ENCODE measurements at regions not wholly inside any gene's neighbourhood (a gene's known extent, or its start where the extent isn't known, plus 50 kb on each side); places are given as distances from the start of the nearest gene placed in this dataset.

- no peak for DNase-seq (ENCODE audit: low spot score in 2 of 2)
- FAIRE-seq, result no peak
These were observed 781.0 kb upstream of the GJE1 start for GRCh38 chr6:141351721-141352120.

GRCh38 chr6:141349710-141350109, 783.0 kb upstream of the GJE1 start:
- no peak for FAIRE-seq

GRCh38 chr6:141347906-141348492, 784.7 kb upstream of the GJE1 start:
- FAIRE-seq (no peak), DNase-seq (ENCODE audit: low spot score in 2 of 2) (no peak)

More at GRCh38 chr6:141349710-141350109, 783.0 kb upstream of the GJE1 start:
- no peak for DNase-seq (ENCODE audit: low spot score in 2 of 2)

GRCh38 chr6:141347086-141347485, 785.6 kb upstream of the GJE1 start:
- DNase-seq (ENCODE audit: low spot score in 2 of 2) (no peak), FAIRE-seq (no peak)

- FAIRE-seq, result no peak
- DNase-seq (ENCODE audit: low spot score in 2 of 2), result no peak
These were observed 786.2 kb upstream of the GJE1 start for GRCh38 chr6:141346535-141346934.

GRCh38 chr6:141337191-141337590, 795.5 kb upstream of the GJE1 start:
- DNase-seq (ENCODE audit: low spot score in 2 of 2), result no peak

DNA sequence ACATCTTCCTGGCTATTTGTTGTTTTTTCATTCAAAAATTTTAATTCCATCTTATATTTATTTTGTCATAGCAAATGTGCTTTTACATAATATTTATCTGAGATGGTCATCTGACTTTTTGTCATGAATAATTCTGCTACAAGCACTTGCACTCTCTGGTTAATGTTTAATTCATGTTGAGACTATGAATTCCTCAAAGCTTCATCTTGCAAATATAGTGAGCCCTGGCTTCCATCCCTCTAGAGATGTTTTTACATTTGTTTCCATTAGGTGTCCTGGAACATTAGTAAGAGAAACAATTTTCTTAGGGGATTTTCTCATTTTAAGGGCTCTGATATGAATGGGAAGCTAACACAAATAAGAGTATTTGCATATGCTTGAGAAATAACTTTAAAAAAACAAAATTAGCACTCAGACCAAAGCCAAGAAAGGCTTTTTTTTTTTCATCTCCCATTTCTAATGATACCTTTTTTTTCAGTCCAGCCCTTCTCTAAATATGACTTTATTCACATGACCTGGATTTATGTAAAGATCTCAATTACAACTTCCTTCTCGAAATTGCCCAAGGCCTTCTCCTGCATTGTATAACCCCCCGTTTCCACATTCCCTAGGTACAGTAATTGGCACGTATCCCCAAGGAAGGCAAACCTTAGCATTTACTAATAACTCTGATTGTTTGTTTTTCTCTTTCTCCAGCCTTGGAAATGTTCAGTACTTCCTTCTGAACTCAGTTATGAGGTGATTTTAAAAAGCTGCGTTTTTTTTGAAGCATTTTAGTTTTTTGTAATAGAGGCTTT, 797.0 kb upstream of the GJE1 start:
- FAIRE-seq, result no peak
- no peak for DNase-seq (ENCODE audit: low spot score in 2 of 2)

More at GRCh38 chr6:141337191-141337590, 795.5 kb upstream of the GJE1 start:
- FAIRE-seq, result no peak

DNA sequence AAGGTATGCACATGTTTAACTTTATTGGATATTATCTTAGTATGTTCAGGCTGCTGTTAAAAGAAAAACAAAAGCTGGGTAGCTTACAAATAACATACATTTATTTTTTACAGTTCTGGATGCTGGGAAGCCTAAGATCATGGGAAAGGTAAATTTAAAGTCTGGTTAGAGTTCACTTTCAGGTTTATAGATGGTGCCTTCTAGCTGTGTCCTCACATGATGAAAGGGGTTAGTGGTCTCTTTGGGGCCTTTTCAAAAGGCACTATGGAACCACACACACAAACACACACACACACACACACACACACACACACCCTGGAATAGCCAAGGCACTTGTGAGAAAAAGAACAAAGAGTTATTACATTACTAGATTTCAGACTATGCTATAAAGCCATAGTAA, 805.8 kb upstream of the GJE1 start:
- no peak for DNase-seq (ENCODE audit: low spot score in 2 of 2)
- no peak for FAIRE-seq

DNA sequence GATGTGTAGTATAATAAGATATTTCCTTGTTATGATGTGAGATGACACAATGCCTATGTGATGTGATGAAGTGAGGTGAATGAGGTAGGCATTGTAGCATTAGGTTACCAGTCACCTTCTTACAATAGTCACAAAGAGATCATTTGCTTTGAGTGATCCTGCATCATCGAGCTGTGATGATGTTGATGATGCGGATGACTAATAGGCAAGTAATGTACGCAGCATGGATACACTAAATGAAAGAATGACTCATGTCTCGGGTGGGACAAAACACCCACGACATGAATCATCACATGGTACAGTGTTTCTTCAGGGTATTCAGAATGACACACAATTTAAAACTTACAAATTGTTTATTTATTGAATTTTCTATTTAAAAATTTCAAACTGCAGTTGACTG, 806.3 kb upstream of the GJE1 start:
- FAIRE-seq, result no peak
- DNase-seq (ENCODE audit: low spot score in 2 of 2), result no peak

DNA sequence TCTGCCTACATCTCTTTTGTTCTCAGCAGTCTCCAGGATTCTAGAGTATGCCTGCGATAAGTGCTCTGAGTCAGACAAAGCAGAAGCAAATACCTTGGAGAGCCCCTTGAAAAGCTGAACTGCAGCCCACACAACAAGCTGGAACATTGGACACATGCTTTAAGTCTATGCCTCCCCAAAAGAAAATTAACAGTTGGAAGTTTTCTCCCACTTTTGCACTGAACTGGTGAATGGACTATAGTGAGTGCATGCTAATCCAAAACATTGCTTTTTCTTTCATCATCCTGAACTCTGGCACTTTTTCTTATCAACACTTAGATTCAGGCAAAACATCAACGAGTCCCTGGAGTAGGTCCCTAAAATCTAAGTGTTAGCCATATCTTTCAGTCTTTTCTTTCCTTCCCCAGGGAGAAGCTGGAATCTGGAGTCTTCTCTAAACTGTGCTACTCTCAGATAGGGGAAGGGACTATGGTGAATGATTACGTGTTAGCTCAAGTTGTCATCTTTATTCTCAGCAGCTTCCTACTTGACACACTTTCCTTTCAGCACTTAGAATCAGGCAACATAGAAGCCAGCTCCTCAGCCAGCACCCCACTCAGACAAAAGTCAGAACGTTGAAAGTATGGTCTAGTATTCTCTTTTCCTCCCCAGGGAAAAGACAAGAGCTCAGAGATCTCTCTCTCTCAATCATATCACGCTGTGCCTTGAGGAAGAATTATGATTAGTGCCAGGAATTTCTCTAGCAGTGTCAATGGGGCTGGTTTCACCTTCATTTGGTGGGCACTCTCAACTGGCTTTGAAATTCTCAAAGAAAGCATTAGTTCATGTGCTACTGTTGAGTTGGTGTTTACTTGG, 811.0 kb upstream of the GJE1 start:
- FAIRE-seq, result no peak
- DNase-seq (ENCODE audit: low spot score in 2 of 2), result no peak

GRCh38 chr6:141316236-141316635, 816.5 kb upstream of the GJE1 start:
- no peak for DNase-seq (ENCODE audit: low spot score in 2 of 2)
- no peak for FAIRE-seq

DNA sequence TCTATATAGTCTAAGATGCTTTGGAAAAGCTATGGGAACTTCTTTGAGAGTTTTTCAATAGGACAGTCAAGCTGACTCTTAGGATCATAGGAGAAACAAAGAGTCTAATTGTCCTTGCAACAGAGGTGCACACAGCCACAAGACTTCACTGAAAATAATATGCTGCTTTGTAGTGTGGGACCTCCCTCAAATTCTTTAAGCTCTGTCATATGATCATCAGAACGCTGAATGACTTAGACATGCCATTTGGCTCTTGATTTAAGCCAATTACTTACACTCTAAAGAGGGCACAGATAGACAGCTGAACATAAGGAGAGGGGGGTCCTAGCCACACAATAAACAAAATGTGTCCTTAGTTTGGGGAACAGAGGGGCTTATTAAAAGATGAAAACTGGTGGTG, 818.7 kb upstream of the GJE1 start:
- FAIRE-seq, result no peak
- DNase-seq (ENCODE audit: low spot score in 2 of 2), result no peak

DNA sequence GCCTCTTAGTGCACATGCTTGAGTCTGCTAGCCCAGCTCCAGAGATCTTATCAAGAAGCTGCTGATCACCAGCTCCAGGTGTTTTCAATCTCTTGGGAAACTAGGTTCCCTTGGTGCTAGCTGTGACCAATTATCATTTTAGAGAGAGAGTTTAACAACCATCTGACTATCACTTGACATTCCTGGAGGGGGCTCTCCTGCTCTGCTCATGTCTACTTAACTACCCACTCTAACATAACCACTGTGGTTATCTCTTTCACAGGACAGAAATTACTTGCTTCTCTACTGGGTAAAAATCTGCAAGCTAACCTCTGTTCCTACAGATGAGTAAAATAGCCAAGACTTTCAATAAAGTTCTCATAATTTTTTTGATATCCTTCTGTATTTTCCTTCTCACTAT, 823.4 kb upstream of the GJE1 start:
- no peak for FAIRE-seq
- DNase-seq (ENCODE audit: low spot score in 2 of 2), result no peak

DNA sequence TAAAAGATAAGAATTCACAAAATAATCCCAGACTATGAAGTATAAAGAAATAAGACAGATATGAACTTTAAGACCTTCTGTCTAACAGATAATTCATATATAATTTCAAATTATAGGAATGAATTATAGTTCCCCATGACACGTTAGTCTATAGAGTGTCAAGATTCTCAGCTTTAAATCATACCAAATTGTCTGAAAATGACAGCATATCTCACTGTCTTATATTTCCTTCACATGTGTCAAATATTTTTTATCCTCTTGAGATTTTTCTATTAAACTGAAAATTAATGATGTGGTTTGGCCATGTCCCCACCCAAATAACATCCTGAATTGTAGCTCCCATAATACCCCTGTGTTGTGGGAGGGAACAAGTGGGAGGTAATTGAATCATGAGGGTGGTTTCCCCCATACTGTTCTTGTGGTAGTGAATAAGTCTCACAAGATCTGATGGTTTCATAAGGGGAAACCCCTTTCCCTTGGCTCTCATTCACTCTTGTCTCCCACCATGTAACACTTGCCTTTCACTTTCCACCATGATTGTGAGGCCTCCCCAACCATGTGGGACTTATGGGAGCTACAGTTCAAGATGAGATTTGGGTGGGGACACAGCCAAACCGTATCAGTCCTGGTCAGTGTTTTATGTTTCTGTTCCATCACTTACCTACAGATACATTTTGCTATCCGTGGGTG, 825.3 kb upstream of the GJE1 start:
- no peak for FAIRE-seq

DNA sequence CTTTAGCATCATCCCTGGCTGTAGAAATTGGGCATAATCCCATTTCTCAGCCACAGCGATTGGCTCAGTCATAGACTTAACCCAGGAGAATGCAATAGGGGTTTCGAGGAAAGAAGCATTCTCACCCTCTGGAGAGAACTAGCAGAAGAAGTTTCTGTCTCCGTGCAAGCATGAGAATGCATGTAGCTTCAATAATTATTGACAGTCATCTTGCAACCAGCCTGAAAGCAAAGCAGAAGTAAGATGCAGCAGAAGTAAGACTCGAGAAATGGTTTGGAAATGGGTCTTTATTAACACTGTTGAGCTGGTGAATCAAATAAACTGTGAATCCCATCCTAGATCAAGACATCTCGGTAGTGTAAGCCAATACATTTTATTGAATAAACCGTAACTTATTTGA, 828.8 kb upstream of the GJE1 start:
- DNase-seq (ENCODE audit: low spot score in 2 of 2) (no peak), FAIRE-seq (no peak)

More for the DNA sequence above, 825.3 kb upstream of the GJE1 start:
- DNase-seq (ENCODE audit: low spot score in 2 of 2), result no peak

- FAIRE-seq, result no peak
These were observed 830.9 kb upstream of the GJE1 start for GRCh38 chr6:141301779-141302178.

DNA sequence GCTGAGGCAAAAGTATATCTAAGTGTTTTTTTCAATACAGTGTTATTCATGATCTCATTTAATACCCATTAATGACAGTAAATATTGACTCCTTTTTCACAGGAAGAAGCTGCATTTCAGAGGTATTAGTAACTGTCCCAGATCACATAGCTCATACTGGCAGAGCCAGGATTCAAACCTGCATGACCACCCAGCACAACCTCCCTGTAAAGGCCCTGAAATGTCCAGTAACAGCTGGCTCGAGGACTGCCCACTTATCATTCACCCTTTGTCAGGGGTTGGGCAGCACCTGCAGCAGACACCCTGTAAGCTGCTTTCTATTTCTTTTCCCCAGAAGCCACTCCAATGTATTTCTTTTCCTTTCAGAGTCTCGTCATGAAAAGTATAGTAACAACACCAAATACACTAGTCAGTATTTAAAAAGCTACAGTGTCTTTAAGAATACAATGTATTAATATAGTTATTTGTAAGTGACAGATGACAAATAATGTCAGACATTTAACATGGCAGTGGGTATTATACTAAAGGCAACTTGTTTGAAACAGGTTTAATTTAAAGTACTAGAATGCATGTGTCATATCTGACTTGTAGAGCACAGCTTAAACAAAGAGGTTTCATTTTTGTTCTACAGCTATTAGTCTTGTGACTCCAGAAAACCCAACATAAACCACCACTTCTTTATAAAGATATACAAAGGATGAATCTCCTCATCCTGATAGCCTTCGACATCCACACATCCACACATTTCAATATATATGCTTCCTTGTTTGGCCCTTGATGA, 841.6 kb upstream of the GJE1 start:
- FAIRE-seq, result no peak
- DNase-seq (ENCODE audit: low spot score in 2 of 2), result no peak

More at GRCh38 chr6:141301779-141302178, 830.9 kb upstream of the GJE1 start:
- no peak for DNase-seq (ENCODE audit: low spot score in 2 of 2)

DNA sequence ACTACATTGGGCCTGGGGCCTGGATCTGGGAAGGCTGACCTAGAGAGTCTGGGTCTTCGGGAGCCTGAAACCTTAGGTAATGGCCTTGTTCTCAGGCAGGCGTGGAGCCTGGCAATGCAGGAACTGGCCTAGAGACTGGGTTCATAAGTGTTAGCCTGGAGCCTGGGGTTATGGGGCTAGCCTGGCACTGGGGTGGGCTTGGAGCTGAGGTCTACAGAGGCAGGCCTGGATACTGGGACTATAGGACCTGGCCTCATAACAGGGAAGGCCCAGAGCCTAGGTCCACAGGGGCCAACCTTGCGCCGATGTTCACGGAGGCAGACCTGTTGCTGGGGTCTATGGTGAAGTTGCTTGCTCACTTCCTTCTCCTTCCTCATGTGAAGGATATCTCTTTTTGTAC, 843.8 kb upstream of the GJE1 start:
- FAIRE-seq, result no peak
- no peak for DNase-seq (ENCODE audit: low spot score in 2 of 2)

DNA sequence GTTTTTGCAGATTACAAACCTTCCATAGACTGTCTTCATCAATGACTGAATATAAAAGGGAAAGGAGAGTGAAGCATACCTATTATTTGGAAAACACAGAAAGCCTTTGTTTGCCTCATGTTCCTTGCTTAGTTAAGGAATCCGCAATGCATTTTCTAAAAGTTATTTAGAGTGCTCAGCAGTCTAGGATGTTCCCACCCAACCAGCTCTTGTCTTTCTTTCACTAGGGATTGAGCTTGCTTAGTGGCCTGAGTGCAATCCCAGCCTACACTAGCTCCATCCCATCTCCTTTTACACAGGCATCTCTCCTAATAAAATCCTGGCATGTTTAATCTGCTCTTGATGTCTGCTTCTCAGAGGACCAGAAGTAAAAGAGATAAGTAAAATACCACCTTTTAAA, 850.5 kb upstream of the GJE1 start:
- no peak for DNase-seq (ENCODE audit: low spot score in 2 of 2)
- FAIRE-seq, result no peak

GRCh38 chr6:141269684-141270083, 863.0 kb upstream of the GJE1 start:
- DNase-seq (ENCODE audit: low spot score in 2 of 2) (no peak), FAIRE-seq (peak; percentile 70)

Measured in frontal cortex (tissue), 3 donors.